ENCODE measurements at regions not wholly inside any gene's neighbourhood (a gene's known extent, or its start where the extent isn't known, plus 50 kb on each side); places are given as distances from the start of the nearest gene placed in this dataset.
A peak's percentile ranks its signal among the peaks of the same experiment; 100 is the strongest.

DNA sequence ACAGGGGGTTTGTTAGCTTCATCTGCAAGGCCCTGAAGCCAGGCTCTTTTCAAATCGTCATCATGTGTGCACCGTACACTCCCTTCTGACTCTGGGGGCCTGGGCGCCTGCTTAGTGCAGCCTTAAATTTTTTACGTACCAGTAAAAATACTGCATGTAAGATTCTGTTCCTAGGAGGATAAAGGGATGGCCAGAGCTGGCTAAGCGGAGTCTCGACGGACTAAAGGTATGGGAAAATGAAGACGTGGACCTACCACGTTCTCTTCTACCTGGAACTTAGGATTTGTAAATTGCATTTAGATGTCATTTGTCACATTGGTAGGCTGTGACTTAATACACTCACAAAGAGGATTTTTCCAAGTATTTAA, 149.3 kb upstream of the AFDN start:
- H4K20me1 ChIP-seq (ENCODE audit: insufficient read depth, poor library complexity, severe bottlenecking) = no peaks in the 10 kb centered on the region
- H3K9me2 ChIP-seq (replicated peaks; ENCODE audit: insufficient read depth) = no peaks in the 10 kb centered on the region
- no peaks in the 10 kb centered on the region for H3K36me3 ChIP-seq (replicated peaks; ENCODE audit: insufficient read depth, low read depth)
- H2AFZ ChIP-seq = no peak overlapping the region
- no peaks in the 10 kb centered on the region for H3K79me2 ChIP-seq
- no peak overlapping the region for H3K4me3 ChIP-seq
- peak overlapping the region; percentile 97 for H3K4me2 ChIP-seq
- no peaks in the 10 kb centered on the region for H3K9me3 ChIP-seq (ENCODE audit: low read depth)
- TF ChIP-seq, protein P1, sequence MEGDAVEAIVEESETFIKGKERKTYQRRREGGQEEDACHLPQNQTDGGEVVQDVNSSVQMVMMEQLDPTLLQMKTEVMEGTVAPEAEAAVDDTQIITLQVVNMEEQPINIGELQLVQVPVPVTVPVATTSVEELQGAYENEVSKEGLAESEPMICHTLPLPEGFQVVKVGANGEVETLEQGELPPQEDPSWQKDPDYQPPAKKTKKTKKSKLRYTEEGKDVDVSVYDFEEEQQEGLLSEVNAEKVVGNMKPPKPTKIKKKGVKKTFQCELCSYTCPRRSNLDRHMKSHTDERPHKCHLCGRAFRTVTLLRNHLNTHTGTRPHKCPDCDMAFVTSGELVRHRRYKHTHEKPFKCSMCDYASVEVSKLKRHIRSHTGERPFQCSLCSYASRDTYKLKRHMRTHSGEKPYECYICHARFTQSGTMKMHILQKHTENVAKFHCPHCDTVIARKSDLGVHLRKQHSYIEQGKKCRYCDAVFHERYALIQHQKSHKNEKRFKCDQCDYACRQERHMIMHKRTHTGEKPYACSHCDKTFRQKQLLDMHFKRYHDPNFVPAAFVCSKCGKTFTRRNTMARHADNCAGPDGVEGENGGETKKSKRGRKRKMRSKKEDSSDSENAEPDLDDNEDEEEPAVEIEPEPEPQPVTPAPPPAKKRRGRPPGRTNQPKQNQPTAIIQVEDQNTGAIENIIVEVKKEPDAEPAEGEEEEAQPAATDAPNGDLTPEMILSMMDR (IDR thresholded peaks at IDR 0.05; ENCODE audit: poor library complexity) = no peak
- TF ChIP-seq EZH2phosphoT487 (IDR thresholded peaks at IDR 0.05; ENCODE audit: low read depth, severe bottlenecking, unreplicated experiment) = no peak
- peak overlapping the region; percentile 93 for H3K27ac ChIP-seq
- WGBS (ENCODE audit: low lambda C conversion rate, missing lambda C conversion rate) = 81% methylated on average over 9 of the region's 9 CpGs
- H3K27me3 ChIP-seq = no peaks in the 10 kb centered on the region
- peaks cover 43% of the 10 kb centered on the region for H3K4me1 ChIP-seq (ENCODE audit: insufficient read depth)
- DNase-seq (ENCODE audit: low spot score) = no peak

DNA sequence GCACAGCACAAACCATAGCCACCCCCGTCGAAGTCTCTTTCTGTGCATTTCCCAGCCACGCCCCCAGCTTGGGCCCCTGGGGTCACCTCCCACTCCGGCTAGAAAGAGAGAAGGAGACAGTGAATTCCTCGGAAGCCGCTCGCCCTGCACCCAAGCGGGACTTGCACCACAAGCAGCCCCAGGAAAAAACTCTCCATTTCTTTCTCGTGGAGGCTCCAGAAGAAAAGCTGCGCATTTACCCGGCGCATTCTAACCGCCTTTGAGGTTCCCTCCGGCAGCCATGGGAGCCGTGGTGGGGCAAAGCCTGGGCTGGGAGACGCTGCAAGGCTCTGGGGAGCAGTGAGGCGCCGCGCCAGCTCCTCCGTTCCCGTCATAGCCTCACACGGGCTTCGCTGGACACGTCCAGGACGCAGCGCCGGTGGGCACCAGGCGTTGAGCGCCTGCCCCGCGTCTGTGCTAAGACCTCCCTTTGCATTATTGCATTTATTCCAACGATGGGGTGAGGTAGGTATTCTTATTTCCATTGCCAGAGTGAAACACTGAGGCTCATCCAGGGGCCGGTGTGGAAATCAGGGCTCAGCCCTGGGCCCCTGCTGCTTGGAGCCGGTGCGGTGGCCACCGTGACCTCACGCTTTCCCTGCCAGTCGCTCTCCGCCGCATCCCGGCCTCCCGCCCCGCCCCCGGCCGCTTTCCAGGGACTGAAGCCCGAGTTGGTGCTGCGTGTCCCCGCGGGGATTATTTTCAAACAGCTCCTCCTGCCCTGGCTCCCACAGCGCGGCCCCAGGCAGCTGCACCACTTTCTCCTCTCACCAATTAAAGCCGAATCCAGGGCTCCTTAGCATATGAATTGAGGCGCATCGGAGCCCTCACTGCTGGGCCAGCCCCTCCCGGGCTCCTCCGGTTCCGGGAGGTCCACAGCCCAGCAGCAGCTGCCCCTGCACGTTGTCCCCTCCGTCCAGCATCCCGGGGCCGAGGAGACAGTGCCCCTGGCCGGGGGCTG, 148.3 kb upstream of the AFDN start:
- Histone ChIP-seq H3K36me3 (replicated peaks; ENCODE audit: insufficient read depth, low read depth) (no peaks in the 10 kb centered on the region), H3K27me3 (no peaks in the 10 kb centered on the region), H3K9me2 (replicated peaks; ENCODE audit: insufficient read depth) (no peaks in the 10 kb centered on the region), H4K20me1 (ENCODE audit: insufficient read depth, poor library complexity, severe bottlenecking) (no peaks in the 10 kb centered on the region), H3K4me1 (ENCODE audit: insufficient read depth) (peaks cover 48% of the 10 kb centered on the region), H2AFZ (peak overlapping the region; percentile 76), H3K79me2 (no peaks in the 10 kb centered on the region), H3K4me3 (peak overlapping the region; percentile 71), H3K27ac (peak overlapping the region; percentile 93), H3K4me2 (peak overlapping the region; percentile 97), H3K9me3 (ENCODE audit: low read depth) (no peaks in the 10 kb centered on the region)
- peak; percentile 77 for DNase-seq (ENCODE audit: low spot score)
- peak; percentile 40 for TF ChIP-seq EZH2 (IDR thresholded peaks at IDR 0.05; ENCODE audit: borderline replicate concordance)
- TF ChIP-seq EZH2phosphoT487 (IDR thresholded peaks at IDR 0.05; ENCODE audit: low read depth, severe bottlenecking, unreplicated experiment) = no peak
- TF ChIP-seq, protein P1 (IDR thresholded peaks at IDR 0.05; ENCODE audit: poor library complexity) = no peak
- 3% methylated on average over 62 of the region's 62 CpGs for WGBS (ENCODE audit: low lambda C conversion rate, missing lambda C conversion rate)

DNA sequence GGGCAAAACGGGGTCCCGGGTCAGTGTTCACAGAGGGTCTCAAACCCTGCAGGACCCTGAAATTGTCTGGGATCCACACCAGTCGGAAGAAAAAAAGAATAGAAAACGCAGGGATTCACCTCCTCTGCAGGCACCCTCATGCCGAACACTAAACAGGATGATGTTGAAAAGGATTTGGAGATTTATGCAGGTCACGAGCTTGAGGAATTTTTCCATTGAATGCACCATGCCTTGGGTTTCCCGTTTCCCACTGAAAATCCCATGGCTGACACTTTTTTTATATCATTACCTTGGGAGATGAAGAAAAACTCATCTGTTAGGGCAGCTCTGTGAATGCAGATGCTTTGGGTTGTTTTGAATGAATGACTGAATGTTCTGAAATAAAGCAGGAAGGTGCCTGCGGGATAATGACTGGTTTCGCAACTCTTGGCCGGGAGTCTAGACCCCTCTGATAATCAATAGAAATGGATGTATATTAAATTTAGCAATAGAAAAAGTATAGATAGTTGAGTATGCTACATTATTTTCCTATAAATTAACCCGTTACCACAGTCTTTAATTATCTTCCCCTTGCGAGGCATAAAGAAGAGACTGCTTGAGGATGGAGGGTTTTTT, 147.5 kb upstream of the AFDN start:
- 56% methylated on average over 12 of the region's 12 CpGs for WGBS (ENCODE audit: low lambda C conversion rate, missing lambda C conversion rate)
- H3K27ac ChIP-seq = peak overlapping the region; percentile 93
- H3K4me1 ChIP-seq (ENCODE audit: insufficient read depth) = peaks cover 51% of the 10 kb centered on the region
- H3K4me3 ChIP-seq = peak overlapping the region; percentile 71
- H3K4me2 ChIP-seq = peak overlapping the region; percentile 97
- H3K9me3 ChIP-seq (ENCODE audit: low read depth) = no peaks in the 10 kb centered on the region
- no peaks in the 10 kb centered on the region for H4K20me1 ChIP-seq (ENCODE audit: insufficient read depth, poor library complexity, severe bottlenecking)
- H3K36me3 ChIP-seq (replicated peaks; ENCODE audit: insufficient read depth, low read depth) = no peaks in the 10 kb centered on the region
- H3K27me3 ChIP-seq = no peaks in the 10 kb centered on the region
- peak; percentile 5 for DNase-seq (ENCODE audit: low spot score)
- TF ChIP-seq, protein P1 (IDR thresholded peaks at IDR 0.05; ENCODE audit: poor library complexity) = no peak
- TF ChIP-seq EZH2 (IDR thresholded peaks at IDR 0.05; ENCODE audit: borderline replicate concordance) = no peak
- no peak for TF ChIP-seq EZH2phosphoT487 (IDR thresholded peaks at IDR 0.05; ENCODE audit: low read depth, severe bottlenecking, unreplicated experiment)
- H2AFZ ChIP-seq = no peak overlapping the region
- no peaks in the 10 kb centered on the region for H3K9me2 ChIP-seq (replicated peaks; ENCODE audit: insufficient read depth)
- no peaks in the 10 kb centered on the region for H3K79me2 ChIP-seq

Data from hepatocyte (in vitro differentiated cells).